ENCODE measurements at regions not wholly inside any gene's neighbourhood (a gene's known extent, or its start where the extent isn't known, plus 50 kb on each side); places are given as distances from the start of the nearest gene placed in this dataset.

DNA sequence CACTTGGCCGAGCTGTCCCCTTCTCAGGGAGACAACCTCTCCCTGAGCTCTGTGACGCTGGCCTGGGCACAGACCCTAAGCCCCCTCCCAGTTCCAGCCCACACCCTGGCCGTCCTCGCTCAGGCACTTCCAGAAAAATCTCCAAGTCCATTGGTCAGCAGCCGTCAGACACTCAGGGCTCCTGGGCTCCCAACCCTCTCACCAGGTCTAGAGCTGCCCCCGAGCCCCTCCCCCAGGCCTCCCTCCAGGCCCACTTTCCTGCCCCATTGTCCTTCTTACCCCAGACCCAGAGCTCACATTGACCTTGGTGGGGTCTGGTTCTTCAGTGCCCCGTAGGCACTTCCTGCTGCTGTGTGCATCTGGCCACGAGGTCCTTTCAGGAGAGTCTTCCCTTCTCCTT lies 249.3 kb upstream of the RTL1 start:
- Histone ChIP-seq H3K9me3 (ENCODE audit: low read depth, low read length) (no peaks in the 10 kb centered on the region), H3K9ac (ENCODE audit: insufficient read length) (no peak overlapping the region), H3K27ac (no peak overlapping the region), H3K4me3 (no peak overlapping the region), H3K36me3 (ENCODE audit: insufficient read depth, low read length) (no peaks in the 10 kb centered on the region)
- TF ChIP-seq EZH2 (IDR thresholded peaks at IDR 0.05) (no peak), POLR2AphosphoS5 (IDR thresholded peaks at IDR 0.05; ENCODE audit: borderline replicate concordance, low read depth, low read length) (no peak)
- DNase-seq (ENCODE audit: low read depth, low spot score), result no peak

DNA sequence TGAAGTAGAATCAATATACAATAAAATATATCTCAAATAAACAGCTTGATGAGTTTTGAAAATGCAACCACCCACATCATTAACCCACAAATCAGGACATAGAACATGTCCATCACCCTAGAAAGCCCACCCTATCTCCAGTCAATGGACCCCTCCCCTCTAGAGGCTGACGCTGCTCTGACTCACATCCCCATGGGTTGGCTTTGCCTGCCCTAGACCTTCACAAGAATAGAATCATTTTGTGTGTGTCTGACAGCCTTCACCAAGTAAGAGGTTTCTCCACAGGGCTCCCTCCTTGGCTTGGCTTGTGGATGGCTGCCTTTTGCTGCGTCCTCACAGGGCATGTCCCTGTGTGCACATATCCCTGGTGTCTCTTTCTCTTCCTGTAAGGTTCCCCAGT lies 250.2 kb upstream of the RTL1 start:
- no peak for DNase-seq (ENCODE audit: low read depth, low spot score)
- no peak overlapping the region for H3K27ac ChIP-seq
- no peak overlapping the region for H3K9ac ChIP-seq (ENCODE audit: insufficient read length)
- H3K4me3 ChIP-seq, result no peak overlapping the region
- no peak for TF ChIP-seq FOXP2 (optimal IDR thresholded peaks at IDR 0.05; ENCODE audit: control extremely low read depth, extremely low read length, insufficient read depth)
- TF ChIP-seq POLR2AphosphoS5 (IDR thresholded peaks at IDR 0.05; ENCODE audit: borderline replicate concordance, low read depth, low read length), result no peak
- no peak for TF ChIP-seq EZH2 (IDR thresholded peaks at IDR 0.05)
- no peaks in the 10 kb centered on the region for H3K36me3 ChIP-seq (ENCODE audit: insufficient read depth, low read length)
- no peaks in the 10 kb centered on the region for H3K9me3 ChIP-seq (ENCODE audit: low read depth, low read length)

DNA sequence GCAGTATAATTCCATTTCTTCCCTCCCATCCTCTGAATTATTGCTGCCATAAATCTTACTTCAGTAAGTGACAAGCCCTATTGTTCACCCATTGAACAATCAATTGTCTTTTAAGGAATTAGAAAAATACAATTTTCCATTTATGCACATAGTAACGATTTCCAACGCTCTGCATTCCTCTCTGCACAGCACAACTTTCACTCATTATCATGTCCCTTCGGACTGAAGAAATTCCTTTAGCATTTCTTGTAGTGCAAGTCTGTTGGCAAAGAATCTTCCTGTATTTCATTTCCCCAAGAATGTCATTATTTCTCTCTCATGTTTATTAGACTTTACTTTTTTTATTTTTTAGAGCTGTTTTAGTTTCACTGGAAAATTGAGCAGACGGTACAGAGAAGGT lies 252.1 kb upstream of the RTL1 start:
- Histone ChIP-seq H3K4me3 (no peak overlapping the region), H3K9me3 (ENCODE audit: low read depth, low read length) (no peaks in the 10 kb centered on the region), H3K9ac (ENCODE audit: insufficient read length) (no peak overlapping the region), H3K36me3 (ENCODE audit: insufficient read depth, low read length) (no peaks in the 10 kb centered on the region), H3K27ac (no peak overlapping the region)
- TF ChIP-seq EZH2 (IDR thresholded peaks at IDR 0.05) (no peak), POLR2AphosphoS5 (IDR thresholded peaks at IDR 0.05; ENCODE audit: borderline replicate concordance, low read depth, low read length) (no peak), FOXP2 (optimal IDR thresholded peaks at IDR 0.05; ENCODE audit: control extremely low read depth, extremely low read length, insufficient read depth) (no peak)
- DNase-seq (ENCODE audit: low read depth, low spot score), result no peak

DNA sequence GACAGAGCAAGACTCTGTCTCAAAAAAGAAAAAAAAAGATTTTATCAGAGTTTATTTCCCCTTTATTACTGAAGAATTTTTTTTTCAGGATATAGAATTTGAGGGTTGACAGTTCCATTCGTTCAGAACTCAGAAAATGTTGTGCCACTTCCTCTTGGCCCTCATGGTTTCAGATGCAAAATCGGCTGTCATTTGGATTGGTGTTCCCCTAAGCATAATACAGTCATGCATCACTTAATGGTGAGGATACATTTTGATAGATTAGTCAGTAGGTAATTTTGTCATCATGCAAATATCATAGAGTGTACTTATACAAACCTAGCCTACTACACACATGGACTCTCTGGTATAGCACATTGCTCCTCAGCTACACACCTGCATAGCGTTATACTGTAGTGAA lies 263.9 kb upstream of the RTL1 start:
- DNase-seq (ENCODE audit: low read depth, low spot score), result no peak
- no peak overlapping the region for H3K9ac ChIP-seq (ENCODE audit: insufficient read length)
- no peak for TF ChIP-seq FOXP2 (optimal IDR thresholded peaks at IDR 0.05; ENCODE audit: control extremely low read depth, extremely low read length, insufficient read depth)
- TF ChIP-seq POLR2AphosphoS5 (IDR thresholded peaks at IDR 0.05; ENCODE audit: borderline replicate concordance, low read depth, low read length), result no peak
- TF ChIP-seq EZH2 (IDR thresholded peaks at IDR 0.05), result no peak
- H3K4me3 ChIP-seq, result no peak overlapping the region
- H3K36me3 ChIP-seq (ENCODE audit: insufficient read depth, low read length), result no peaks in the 10 kb centered on the region
- no peak overlapping the region for H3K27ac ChIP-seq
- peaks cover 4% of the 10 kb centered on the region; the same call in 1 of the 2 replicates for H3K9me3 ChIP-seq (ENCODE audit: low read depth, low read length)

DNA sequence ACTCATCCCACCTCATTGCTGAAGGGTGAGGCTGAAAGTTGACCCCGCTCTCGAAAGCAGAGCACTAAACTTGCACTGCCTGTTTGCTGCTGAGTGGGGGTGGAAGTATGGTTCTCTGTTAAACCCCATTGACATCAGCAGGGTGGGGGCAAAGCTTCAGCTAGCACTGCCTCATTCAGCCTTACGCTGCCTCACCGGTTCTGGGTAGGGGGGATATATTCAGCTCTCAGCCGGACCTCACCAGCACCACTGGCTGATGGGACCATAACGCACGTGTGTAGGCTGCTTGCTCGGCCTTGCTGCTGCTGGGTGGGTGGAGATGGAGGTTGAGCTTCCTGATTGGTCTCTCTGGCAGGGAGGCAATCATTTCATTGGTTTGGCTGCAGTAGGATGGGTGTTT lies 265.7 kb upstream of the RTL1 start:
- TF ChIP-seq POLR2AphosphoS5 (IDR thresholded peaks at IDR 0.05; ENCODE audit: borderline replicate concordance, low read depth, low read length) (no peak), FOXP2 (optimal IDR thresholded peaks at IDR 0.05; ENCODE audit: control extremely low read depth, extremely low read length, insufficient read depth) (no peak), EZH2 (IDR thresholded peaks at IDR 0.05) (no peak)
- Histone ChIP-seq H3K4me3 (no peak overlapping the region), H3K36me3 (ENCODE audit: insufficient read depth, low read length) (no peaks in the 10 kb centered on the region), H3K9ac (ENCODE audit: insufficient read length) (no peak overlapping the region), H3K9me3 (ENCODE audit: low read depth, low read length) (peaks cover 4% of the 10 kb centered on the region; the same call in 1 of the 2 replicates), H3K27ac (no peak overlapping the region)
- DNase-seq (ENCODE audit: low read depth, low spot score), result no peak

DNA sequence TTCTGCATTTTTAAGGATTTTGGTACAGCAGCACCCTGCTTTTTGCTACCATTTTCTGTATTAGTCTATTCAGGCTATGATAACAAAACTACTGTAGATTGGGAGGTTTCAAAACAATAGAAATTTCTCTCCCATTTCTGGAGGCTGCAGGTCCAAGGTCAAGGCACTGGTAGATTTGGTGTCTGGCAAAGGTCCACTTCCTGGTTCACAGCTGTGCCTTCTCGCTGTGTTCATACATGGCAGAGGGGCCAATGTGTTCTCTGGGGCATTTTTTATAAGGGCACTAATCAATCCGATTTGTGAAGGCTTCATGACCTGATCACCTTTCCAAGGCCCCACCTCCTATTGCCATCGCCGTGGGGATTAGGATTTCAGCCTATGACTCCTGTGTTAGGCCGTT lies 268.1 kb upstream of the RTL1 start:
- Histone ChIP-seq H3K9me3 (ENCODE audit: low read depth, low read length) (peaks cover 4% of the 10 kb centered on the region; the same call in 1 of the 2 replicates), H3K4me3 (no peak overlapping the region), H3K36me3 (ENCODE audit: insufficient read depth, low read length) (no peaks in the 10 kb centered on the region), H3K9ac (ENCODE audit: insufficient read length) (no peak overlapping the region), H3K27ac (no peak overlapping the region)
- no peak for TF ChIP-seq POLR2AphosphoS5 (IDR thresholded peaks at IDR 0.05; ENCODE audit: borderline replicate concordance, low read depth, low read length)
- TF ChIP-seq FOXP2 (optimal IDR thresholded peaks at IDR 0.05; ENCODE audit: control extremely low read depth, extremely low read length, insufficient read depth), result no peak
- TF ChIP-seq EZH2 (IDR thresholded peaks at IDR 0.05), result no peak
- no peak for DNase-seq (ENCODE audit: low read depth, low spot score)

DNA sequence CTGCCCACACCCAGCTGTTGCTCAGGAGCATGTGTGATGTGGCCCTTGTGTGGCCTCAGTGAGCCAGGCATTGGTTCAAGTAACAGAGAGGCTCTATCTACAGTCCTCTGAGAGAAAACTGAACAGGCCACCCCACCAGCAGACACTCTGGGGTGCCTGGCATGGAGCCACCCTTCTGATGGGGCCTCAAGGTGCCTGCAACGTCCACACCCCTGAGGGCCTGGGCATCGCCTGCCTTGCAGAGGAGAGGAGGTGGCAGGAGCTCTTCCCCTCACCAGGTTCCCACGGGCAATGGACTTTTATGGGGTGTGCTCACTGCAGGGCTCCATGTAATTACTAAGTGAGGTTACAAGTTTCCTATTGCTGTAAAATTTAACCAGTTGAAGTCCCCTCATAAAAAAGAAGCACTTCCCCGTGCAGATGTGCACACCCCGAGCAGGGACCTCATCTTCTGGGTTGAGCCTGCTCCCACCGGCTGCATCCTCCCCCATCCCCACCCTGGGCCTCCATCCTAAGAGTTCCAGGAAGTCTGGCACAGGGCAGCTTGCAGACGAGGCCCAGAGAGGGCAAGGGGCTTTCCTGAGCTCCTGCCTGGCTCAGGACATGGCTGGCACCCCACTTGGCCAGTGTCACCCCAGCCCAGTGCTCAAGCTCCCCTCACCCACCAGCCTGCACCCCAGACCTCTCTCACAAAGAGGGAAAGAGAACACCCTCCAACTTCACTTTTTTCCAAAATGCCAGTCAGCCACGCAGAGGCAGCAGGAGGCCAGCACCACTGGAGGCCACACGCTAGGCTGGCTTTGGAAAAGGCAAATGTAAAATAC lies 270.4 kb upstream of the RTL1 start:
- Histone ChIP-seq H3K9me3 (ENCODE audit: low read depth, low read length) (no peaks in the 10 kb centered on the region), H3K36me3 (ENCODE audit: insufficient read depth, low read length) (no peaks in the 10 kb centered on the region), H3K27ac (no peak overlapping the region), H3K4me3 (no peak overlapping the region), H3K9ac (ENCODE audit: insufficient read length) (no peak overlapping the region)
- TF ChIP-seq FOXP2 (optimal IDR thresholded peaks at IDR 0.05; ENCODE audit: control extremely low read depth, extremely low read length, insufficient read depth), result no peak
- no peak for TF ChIP-seq EZH2 (IDR thresholded peaks at IDR 0.05)
- no peak for TF ChIP-seq POLR2AphosphoS5 (IDR thresholded peaks at IDR 0.05; ENCODE audit: borderline replicate concordance, low read depth, low read length)
- no peak for DNase-seq (ENCODE audit: low read depth, low spot score)

DNA sequence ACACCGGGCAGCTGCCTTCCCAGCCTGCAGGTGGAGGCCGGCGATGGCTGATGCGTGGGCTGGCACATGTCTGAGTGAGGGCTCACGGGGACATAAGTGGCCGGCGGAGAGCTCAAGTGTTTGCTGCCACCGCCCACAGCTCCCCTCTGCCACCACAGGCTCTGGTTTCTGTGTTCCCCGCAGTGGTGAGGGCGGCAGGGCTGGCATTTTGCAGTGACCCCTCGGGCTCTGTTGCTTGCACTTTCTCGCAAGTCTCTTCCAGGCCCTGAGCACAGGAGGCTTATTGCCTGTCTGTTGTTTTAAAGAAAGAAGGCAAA lies 271.0 kb upstream of the RTL1 start:
- no peak overlapping the region for H3K27ac ChIP-seq
- no peaks in the 10 kb centered on the region for H3K9me3 ChIP-seq (ENCODE audit: low read depth, low read length)
- DNase-seq (ENCODE audit: low read depth, low spot score), result no peak
- H3K9ac ChIP-seq (ENCODE audit: insufficient read length), result no peak overlapping the region
- H3K4me3 ChIP-seq, result no peak overlapping the region
- H3K36me3 ChIP-seq (ENCODE audit: insufficient read depth, low read length), result no peaks in the 10 kb centered on the region
- TF ChIP-seq EZH2 (IDR thresholded peaks at IDR 0.05) (no peak), POLR2AphosphoS5 (IDR thresholded peaks at IDR 0.05; ENCODE audit: borderline replicate concordance, low read depth, low read length) (no peak), FOXP2 (optimal IDR thresholded peaks at IDR 0.05; ENCODE audit: control extremely low read depth, extremely low read length, insufficient read depth) (no peak)

All from SK-N-MC (cell line).